WTC11 (cell line): ENCODE measurements at regions not wholly inside any gene's neighbourhood (a gene's known extent, or its start where the extent isn't known, plus 50 kb on each side); places are given as distances from the start of the nearest gene placed in this dataset.

Experiments used
- AFF4 ChIP-seq: sonication (generic); formaldehyde crosslinking; IDR thresholded peaks from 2 replicates; pipeline ENCODE4 v1.8.1; 2023; ENCODE audit warnings: mild to moderate bottlenecking, missing genetic modification reagents, borderline replicate concordance
- CTCF ChIP-seq: fragments of 200-600 bp; IDR thresholded peaks from 2 replicates; pipeline ENCODE4 v1.8.0; 2022; ENCODE audit warnings: antibody characterized with exemption
- IRF1 ChIP-seq: sonication (generic); formaldehyde crosslinking; IDR thresholded peaks from 2 replicates; pipeline ENCODE4 v1.8.0; 2023; ENCODE audit warnings: missing genetic modification reagents
- MXD4 ChIP-seq: fragments of 250-450 bp; sonication (Bioruptor Pico); IDR thresholded peaks from 2 replicates; pipeline ENCODE4 v1.8.0; 2021; ENCODE audit warnings: mild to moderate bottlenecking, moderate library complexity, borderline replicate concordance
- RORB ChIP-seq: fragments of 250-450 bp; sonication (Bioruptor Pico); IDR thresholded peaks from 2 replicates; pipeline ENCODE4 v1.9.0; 2021; ENCODE audit warnings: mild to moderate bottlenecking
- STAT6 ChIP-seq: sonication (generic); formaldehyde crosslinking; conservative IDR thresholded peaks from 2 replicates; pipeline ENCODE4 v1.8.1; 2023; ENCODE audit warnings: mild to moderate bottlenecking, low read depth, missing genetic modification reagents, moderate library complexity
- USF1 ChIP-seq: sonication (generic); formaldehyde crosslinking; IDR thresholded peaks from 2 replicates; pipeline ENCODE4 v1.8.0; 2022; ENCODE audit warnings: mild to moderate bottlenecking, missing genetic modification reagents
- ZBTB43 ChIP-seq: sonication (generic); formaldehyde crosslinking; IDR thresholded peaks from 2 replicates; pipeline ENCODE4 v1.8.1; 2023; ENCODE audit warnings: mild to moderate bottlenecking, missing genetic modification reagents
- ZNF219 ChIP-seq: sonication (generic); formaldehyde crosslinking; IDR thresholded peaks from 2 replicates; pipeline ENCODE4 v1.8.0; 2023; ENCODE audit warnings: missing genetic modification reagents, mild to moderate bottlenecking, borderline replicate concordance
- ZNF425 ChIP-seq: fragments of 250-450 bp; sonication (Bioruptor Pico); conservative IDR thresholded peaks from 2 replicates; pipeline ENCODE4 v1.9.0; 2021; ENCODE audit warnings: mild to moderate bottlenecking
- ZNF532 ChIP-seq: fragments of 250-450 bp; sonication (Bioruptor Pico); IDR thresholded peaks from 2 replicates; pipeline ENCODE4 v1.9.0; 2021; ENCODE audit warnings: mild to moderate bottlenecking, borderline replicate concordance

- no peak for TF ChIP-seq AFF4 (CRISPR knock-in tag)
- no peak for TF ChIP-seq RORB
- no peak for TF ChIP-seq USF1
- TF ChIP-seq ZBTB43 = no peak
- TF ChIP-seq ZNF219 (CRISPR knock-in tag) = no peak
- TF ChIP-seq ZNF425 (CRISPR knock-in tag) = no peak
- TF ChIP-seq MXD4 (CRISPR knock-in tag) = no peak
- TF ChIP-seq ZNF532 (CRISPR knock-in tag) = no peak
- TF ChIP-seq CTCF = no peak
- no peak for TF ChIP-seq STAT6 (CRISPR knock-in tag)
- no peak for TF ChIP-seq IRF1 (CRISPR knock-in tag)
These were observed 278.3 kb upstream of the IRX3 start (continued) for GRCh38 chr16:54564841-54565240.
